ENCODE measurements at regions not wholly inside any gene's neighbourhood (a gene's known extent, or its start where the extent isn't known, plus 50 kb on each side); places are given as distances from the start of the nearest gene placed in this dataset.
A peak's percentile ranks its signal among the peaks of the same experiment; 100 is the strongest.
"Not testable (repeated sequence)": the region's sequence is repeated elsewhere in the genome, so short reads cannot be mapped to it uniquely, and the experiment has no call there.

DNA sequence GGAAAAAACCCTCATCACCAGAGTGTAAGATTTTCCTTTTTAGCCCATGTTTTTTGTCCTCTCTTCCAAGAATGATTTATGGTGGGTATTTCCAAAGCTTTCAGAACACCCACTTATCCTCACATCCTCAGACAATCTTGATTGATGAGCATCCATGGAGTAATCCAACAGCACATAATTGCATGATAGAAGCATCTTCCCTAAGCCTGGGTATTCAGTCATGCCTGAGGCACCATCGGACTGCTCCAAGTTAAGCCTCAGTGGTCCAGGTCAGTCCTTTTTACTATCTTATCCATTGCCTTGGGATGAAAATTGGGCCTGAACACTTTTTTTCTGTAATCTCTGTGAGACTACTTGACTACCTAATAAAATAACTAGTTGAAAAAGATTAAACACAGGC lies 676.0 kb upstream of the SEMA6D start:
- peak; percentile 38 for FAIRE-seq
- no peak for DNase-seq (ENCODE audit: insufficient read length, low spot score)
- TF ChIP-seq, protein P1, sequence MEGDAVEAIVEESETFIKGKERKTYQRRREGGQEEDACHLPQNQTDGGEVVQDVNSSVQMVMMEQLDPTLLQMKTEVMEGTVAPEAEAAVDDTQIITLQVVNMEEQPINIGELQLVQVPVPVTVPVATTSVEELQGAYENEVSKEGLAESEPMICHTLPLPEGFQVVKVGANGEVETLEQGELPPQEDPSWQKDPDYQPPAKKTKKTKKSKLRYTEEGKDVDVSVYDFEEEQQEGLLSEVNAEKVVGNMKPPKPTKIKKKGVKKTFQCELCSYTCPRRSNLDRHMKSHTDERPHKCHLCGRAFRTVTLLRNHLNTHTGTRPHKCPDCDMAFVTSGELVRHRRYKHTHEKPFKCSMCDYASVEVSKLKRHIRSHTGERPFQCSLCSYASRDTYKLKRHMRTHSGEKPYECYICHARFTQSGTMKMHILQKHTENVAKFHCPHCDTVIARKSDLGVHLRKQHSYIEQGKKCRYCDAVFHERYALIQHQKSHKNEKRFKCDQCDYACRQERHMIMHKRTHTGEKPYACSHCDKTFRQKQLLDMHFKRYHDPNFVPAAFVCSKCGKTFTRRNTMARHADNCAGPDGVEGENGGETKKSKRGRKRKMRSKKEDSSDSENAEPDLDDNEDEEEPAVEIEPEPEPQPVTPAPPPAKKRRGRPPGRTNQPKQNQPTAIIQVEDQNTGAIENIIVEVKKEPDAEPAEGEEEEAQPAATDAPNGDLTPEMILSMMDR (IDR thresholded peaks at IDR 0.05; ENCODE audit: insufficient read depth, missing control alignments): no peak

DNA sequence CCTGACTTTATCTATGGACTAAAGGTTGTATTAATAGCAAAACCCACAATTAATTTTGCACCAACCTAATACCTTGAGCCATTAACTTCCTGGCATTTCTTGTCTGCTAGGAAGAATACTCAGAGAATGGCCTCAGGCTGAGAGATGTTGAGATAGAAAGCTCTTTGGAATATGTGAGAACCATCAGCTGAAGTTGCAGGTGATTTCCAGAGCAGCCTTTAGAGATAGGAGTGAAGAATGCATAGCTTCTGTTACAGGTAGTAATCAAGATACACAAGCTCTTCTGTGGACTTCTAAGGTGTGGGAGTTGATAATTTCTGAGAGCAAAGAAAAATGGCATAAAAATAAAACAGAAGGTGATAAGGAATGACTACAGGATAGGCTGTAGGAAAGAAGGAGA lies 669.3 kb upstream of the SEMA6D start:
- DNase-seq (ENCODE audit: insufficient read length, low spot score); FAIRE-seq: not testable (repeated sequence)

DNA sequence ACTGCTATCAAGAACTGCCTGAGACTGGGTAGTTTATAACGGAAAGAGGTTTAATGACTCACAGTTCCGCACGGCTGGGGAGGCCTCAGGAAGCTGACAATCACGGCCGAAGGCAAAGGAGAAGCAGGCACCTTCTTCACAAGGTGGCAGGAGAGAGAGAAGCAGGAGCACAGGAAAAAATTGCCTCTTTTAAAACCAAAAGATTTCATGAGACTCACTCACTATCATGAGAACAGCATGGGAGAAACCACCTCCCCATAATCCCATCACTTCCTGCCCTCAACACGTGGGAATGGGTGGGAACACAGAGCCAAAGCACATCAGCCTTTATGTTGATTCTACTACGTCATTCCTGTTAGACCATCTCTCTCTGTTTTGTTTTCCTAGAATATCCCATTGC lies 650.9 kb upstream of the SEMA6D start:
- FAIRE-seq (no peak), DNase-seq (ENCODE audit: insufficient read length, low spot score) (no peak)
- TF ChIP-seq, protein P1 (IDR thresholded peaks at IDR 0.05; ENCODE audit: insufficient read depth, missing control alignments): no peak

DNA sequence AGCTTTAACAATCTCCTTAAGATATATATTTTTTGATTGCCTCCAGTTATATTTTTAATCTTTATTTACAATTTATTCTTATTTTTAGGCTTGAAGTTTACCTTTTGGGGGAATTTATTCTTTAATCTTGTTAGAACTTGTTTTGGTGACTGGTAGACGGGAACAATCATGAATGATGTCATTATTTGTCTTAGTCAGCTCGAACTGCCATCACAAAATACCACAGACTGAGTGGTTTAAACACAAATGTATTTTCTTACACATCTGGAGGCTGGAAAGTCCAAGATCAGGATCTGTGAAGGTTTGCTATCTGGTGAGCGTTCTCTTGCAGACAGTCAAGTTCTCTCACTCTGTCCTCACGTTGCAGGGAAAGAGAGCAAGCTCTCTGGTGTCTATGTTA lies 639.5 kb upstream of the SEMA6D start:
- not testable (repeated sequence) for FAIRE-seq; DNase-seq (ENCODE audit: insufficient read length, low spot score)

DNA sequence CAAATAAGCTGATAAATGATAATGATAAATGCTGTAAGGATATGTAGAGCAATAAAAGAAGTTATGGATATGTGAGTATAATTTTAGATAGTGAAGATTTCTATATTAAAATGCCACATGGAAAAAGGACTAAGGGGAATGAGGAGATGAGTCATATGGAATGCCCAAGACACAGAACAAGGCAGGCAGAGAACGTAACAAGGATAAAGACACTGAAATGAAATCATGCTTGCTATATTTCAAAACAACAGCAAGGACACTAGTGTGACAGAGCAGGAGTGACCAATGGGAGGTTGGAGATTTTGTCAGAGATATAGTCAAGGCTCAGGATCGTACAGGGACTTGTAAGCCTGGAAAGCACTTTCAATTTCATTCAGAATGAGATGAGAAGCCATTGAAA lies 621.5 kb upstream of the SEMA6D start:
- TF ChIP-seq, protein P1 (IDR thresholded peaks at IDR 0.05; ENCODE audit: insufficient read depth, missing control alignments): no peak
- no peak for FAIRE-seq
- no peak for DNase-seq (ENCODE audit: insufficient read length, low spot score)

DNA sequence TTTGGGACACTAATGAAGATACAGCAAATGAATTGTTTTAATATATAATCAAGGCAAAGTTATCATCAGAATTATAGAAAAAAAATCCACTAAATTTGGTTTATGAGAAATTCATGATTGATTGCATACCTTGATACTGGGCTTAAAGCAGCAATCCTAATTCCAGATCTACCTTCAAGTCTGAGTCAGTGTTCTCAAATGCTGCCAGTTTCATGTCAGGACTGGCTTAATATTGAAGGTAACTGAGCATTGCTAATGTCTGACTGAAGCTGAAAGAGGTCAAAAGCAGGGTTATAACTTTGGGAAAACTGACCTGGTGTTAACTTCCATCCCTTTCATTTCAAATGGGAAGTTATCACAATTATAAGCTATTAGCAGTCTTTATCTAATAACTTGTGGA lies 618.8 kb upstream of the SEMA6D start:
- not testable (repeated sequence) for FAIRE-seq; DNase-seq (ENCODE audit: insufficient read length, low spot score)

DNA sequence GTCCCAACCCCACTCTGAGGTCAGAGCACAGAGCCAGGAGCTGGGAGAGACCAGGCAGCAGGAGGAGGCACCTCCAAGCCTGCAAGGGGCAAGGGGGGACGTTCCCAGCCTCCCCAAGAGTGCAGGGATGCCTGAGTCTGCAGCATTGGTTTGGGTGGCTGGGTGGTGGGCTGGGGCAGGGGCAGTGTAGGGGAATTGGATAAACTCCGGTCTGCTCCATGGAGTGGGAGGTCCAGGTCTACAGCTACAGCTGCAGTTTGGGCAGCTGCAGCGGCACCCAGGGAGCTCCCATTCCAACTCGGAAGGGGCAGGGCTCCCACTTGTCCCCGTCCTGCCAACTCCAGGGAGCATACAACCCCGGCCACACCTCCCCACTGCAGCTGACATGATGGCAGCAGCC lies 617.5 kb upstream of the SEMA6D start:
- DNase-seq (ENCODE audit: insufficient read length, low spot score); FAIRE-seq: not testable (repeated sequence)

DNA sequence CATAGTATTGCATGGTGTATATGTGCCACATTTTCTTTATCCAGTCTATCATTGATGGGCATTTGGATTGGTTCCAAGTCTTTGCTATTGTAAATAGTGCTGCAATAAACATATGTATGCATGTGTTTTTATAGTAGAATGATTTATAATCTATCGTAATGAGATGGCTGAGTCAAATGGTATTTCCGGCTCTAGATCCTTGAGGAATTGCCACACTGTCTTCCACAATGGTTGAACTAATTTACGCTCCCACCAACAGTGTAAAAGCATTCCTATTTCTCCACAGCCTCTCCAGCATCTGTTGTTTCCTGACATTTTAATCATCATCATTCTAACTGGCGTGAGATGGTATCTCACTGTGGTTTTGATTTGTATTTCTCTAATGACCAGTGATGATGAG lies 608.5 kb upstream of the SEMA6D start:
- not testable (repeated sequence) for FAIRE-seq; DNase-seq (ENCODE audit: insufficient read length, low spot score)

DNA sequence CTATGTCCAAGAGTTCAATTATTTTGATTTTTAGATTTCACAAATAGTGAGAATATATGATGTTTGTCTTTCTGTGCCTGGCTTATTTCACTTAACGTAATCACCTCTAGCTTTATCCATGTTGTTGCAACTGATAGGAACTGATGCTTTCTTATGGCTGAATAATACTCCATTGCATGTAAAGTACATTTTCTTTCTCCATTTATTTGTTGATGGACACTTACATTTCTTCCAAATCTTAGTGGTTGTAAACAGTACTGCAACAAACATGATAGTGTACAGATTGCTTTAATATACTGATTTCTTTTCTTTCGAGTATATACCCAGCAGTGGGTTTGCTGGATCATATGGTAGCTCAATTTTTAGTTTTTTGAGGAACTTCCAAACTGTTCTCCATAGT lies 600.6 kb upstream of the SEMA6D start:
- FAIRE-seq: no peak
- TF ChIP-seq, protein P1 (IDR thresholded peaks at IDR 0.05; ENCODE audit: insufficient read depth, missing control alignments): no peak

DNA sequence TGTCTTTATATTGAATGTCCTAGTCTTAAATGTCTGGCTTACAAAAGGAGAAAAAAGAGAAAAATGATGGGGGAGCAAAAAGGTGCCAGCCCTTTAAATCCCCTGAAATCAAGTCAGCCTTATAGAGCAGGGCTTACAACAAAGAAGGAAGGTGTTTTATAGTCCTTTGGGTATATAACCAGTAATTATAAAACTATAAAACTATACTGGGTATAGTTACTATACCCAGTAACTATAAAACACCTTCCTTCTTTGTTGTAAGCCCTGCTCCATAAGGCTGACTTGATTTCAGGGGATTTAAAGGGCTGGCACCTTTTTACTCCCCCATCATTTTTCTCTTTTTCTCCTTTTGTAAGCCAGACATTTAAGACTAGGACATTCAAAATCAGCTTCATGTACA lies 598.0 kb upstream of the SEMA6D start:
- TF ChIP-seq, protein P1 (IDR thresholded peaks at IDR 0.05; ENCODE audit: insufficient read depth, missing control alignments): no peak
- DNase-seq (ENCODE audit: insufficient read length, low spot score) (no peak), FAIRE-seq (no peak)

More for the DNA sequence above, 600.6 kb upstream of the SEMA6D start:
- no peak for DNase-seq (ENCODE audit: insufficient read length, low spot score)

Measured in D721Med (cell line).